ENCODE measurements at regions not wholly inside any gene's neighbourhood (a gene's known extent, or its start where the extent isn't known, plus 50 kb on each side); places are given as distances from the start of the nearest gene placed in this dataset.

- DNase-seq (ENCODE audit: insufficient read length, low spot score) = no peak
- TF ChIP-seq POU2F2 (IDR thresholded peaks at IDR 0.05; ENCODE audit: low read depth, low read length) = no peak
- TF ChIP-seq POLR2A (IDR thresholded peaks at IDR 0.05; ENCODE audit: low read depth, low read length) = no peak
- TF ChIP-seq PAX5 (IDR thresholded peaks at IDR 0.05; ENCODE audit: insufficient read depth, low read length, severe bottlenecking) = no peak
- TF ChIP-seq POLR2AphosphoS5 (IDR thresholded peaks at IDR 0.05; ENCODE audit: low read depth, low read length) = no peak
- no peak for TF ChIP-seq TAF1 (IDR thresholded peaks at IDR 0.05; ENCODE audit: low read depth, low read length)
- TF ChIP-seq SPI1 (IDR thresholded peaks at IDR 0.05; ENCODE audit: low read depth, low read length) = no peak
- FAIRE-seq = no peak
Observed at GRCh38 chr1:218867941-218868626, 305.6 kb upstream of the LYPLAL1 start.

DNA sequence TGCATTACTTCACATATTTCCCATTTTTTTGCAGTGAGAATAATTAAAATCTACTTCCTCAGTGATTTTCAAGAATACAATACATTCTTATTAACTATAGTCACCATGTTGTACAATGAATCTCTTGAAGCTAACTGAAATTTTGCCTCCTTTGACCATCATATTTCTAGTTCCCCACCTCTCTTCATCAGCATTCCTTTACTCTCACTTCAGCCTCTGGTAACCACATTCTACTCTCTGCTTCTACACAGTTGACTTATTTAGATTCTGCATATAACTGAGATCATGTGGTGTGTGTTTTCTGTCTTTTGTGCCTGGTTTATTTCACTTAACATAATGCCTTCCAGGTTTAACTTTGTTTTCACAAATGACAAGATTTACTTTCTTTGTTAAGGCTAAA, 304.4 kb upstream of the LYPLAL1 start:
- TF ChIP-seq PAX5 (IDR thresholded peaks at IDR 0.05; ENCODE audit: insufficient read depth, low read length, severe bottlenecking) (no peak), POU2F2 (IDR thresholded peaks at IDR 0.05; ENCODE audit: low read depth, low read length) (no peak), SPI1 (IDR thresholded peaks at IDR 0.05; ENCODE audit: low read depth, low read length) (no peak), POLR2AphosphoS5 (IDR thresholded peaks at IDR 0.05; ENCODE audit: low read depth, low read length) (no peak), POLR2A (IDR thresholded peaks at IDR 0.05; ENCODE audit: low read depth, low read length) (no peak), TAF1 (IDR thresholded peaks at IDR 0.05; ENCODE audit: low read depth, low read length) (no peak)
- no peak for FAIRE-seq
- DNase-seq (ENCODE audit: insufficient read length, low spot score) = no peak

DNA sequence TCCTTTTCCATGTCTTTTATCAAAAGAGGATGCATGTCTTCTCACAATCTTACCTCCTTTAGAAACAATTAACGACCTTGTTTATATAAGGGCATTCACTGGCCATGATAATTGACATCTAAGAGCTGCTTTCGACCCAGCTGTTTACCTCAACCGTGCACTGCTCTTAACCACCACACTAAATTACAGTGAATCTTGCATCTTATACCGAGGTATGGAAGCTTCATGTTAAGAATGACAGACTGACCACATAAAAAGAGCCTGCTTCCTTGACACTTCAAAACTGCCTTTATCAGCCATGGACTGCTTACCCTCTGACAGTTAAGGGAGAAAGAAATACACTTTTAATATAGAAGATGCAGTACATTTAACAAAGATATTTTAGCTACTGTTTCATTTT, 301.7 kb upstream of the LYPLAL1 start:
- no peak for DNase-seq (ENCODE audit: insufficient read length, low spot score)
- FAIRE-seq = no peak
- TF ChIP-seq POU2F2 (IDR thresholded peaks at IDR 0.05; ENCODE audit: low read depth, low read length) (no peak), PAX5 (IDR thresholded peaks at IDR 0.05; ENCODE audit: insufficient read depth, low read length, severe bottlenecking) (no peak), TAF1 (IDR thresholded peaks at IDR 0.05; ENCODE audit: low read depth, low read length) (no peak), POLR2AphosphoS5 (IDR thresholded peaks at IDR 0.05; ENCODE audit: low read depth, low read length) (no peak)

DNA sequence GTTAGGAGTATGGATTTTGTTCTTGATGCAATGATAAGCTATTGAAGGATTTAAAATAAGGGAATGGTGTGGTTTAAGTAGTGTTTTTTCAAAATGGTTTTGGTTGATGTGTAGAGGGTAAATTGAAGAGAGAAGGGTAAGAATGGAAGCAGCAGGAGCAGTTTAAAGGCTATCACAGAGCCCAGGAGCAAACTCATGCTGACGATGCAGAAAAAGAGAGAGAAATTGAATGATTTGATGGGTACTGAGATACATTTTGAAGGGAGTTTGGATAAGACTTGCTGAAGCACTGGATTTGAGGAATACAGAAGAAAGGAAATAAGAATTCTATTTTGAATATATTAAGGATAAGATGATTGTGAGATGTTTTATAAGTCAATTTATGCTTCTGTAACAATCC, 300.8 kb upstream of the LYPLAL1 start:
- no peak for FAIRE-seq
- no peak for DNase-seq (ENCODE audit: insufficient read length, low spot score)
- no peak for TF ChIP-seq POU2F2 (IDR thresholded peaks at IDR 0.05; ENCODE audit: low read depth, low read length)
- no peak for TF ChIP-seq POLR2A (IDR thresholded peaks at IDR 0.05; ENCODE audit: low read depth, low read length)
- no peak for TF ChIP-seq TAF1 (IDR thresholded peaks at IDR 0.05; ENCODE audit: low read depth, low read length)
- no peak for TF ChIP-seq SPI1 (IDR thresholded peaks at IDR 0.05; ENCODE audit: low read depth, low read length)
- no peak for TF ChIP-seq PAX5 (IDR thresholded peaks at IDR 0.05; ENCODE audit: insufficient read depth, low read length, severe bottlenecking)
- no peak for TF ChIP-seq POLR2AphosphoS5 (IDR thresholded peaks at IDR 0.05; ENCODE audit: low read depth, low read length)

GRCh38 chr1:218874313-218874712, 299.4 kb upstream of the LYPLAL1 start:
- FAIRE-seq (no peak), DNase-seq (ENCODE audit: insufficient read length, low spot score) (no peak)
- TF ChIP-seq TAF1 (IDR thresholded peaks at IDR 0.05; ENCODE audit: low read depth, low read length) (no peak), POLR2AphosphoS5 (IDR thresholded peaks at IDR 0.05; ENCODE audit: low read depth, low read length) (no peak), POLR2A (IDR thresholded peaks at IDR 0.05; ENCODE audit: low read depth, low read length) (no peak), POU2F2 (IDR thresholded peaks at IDR 0.05; ENCODE audit: low read depth, low read length) (no peak), SPI1 (IDR thresholded peaks at IDR 0.05; ENCODE audit: low read depth, low read length) (no peak), PAX5 (IDR thresholded peaks at IDR 0.05; ENCODE audit: insufficient read depth, low read length, severe bottlenecking) (no peak)

DNA sequence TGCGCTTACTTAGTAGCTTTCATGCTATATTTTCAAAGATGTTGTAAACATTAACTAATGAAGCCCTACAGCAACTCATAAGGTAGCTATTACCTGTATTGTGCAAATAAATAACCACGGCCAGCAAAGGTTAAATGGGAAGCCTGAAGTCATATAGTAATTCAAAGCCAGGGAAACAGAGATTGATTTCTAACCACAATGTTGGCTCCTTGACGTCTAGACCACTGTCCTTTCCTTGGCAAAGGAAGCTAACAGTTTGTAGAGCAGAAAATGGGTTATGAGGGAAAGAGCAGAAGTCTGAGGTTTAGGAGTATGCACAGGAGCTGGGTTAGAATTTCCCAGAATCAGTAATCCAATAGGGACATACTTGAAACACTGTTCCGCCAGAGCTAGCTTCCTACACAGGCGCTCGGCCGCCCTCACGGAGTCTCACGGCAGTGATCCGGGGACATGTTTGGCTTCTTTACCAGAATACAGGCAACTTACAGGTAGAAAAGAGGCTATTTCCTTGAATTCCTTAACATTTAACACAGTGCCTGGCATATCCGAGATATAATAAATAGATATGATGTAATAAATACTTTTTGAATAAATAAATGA, 298.8 kb upstream of the LYPLAL1 start:
- DNase-seq (ENCODE audit: insufficient read length, low spot score) (no peak), FAIRE-seq (no peak)
- TF ChIP-seq POU2F2 (IDR thresholded peaks at IDR 0.05; ENCODE audit: low read depth, low read length) (no peak), TAF1 (IDR thresholded peaks at IDR 0.05; ENCODE audit: low read depth, low read length) (no peak), POLR2A (IDR thresholded peaks at IDR 0.05; ENCODE audit: low read depth, low read length) (no peak), SPI1 (IDR thresholded peaks at IDR 0.05; ENCODE audit: low read depth, low read length) (no peak), POLR2AphosphoS5 (IDR thresholded peaks at IDR 0.05; ENCODE audit: low read depth, low read length) (no peak), PAX5 (IDR thresholded peaks at IDR 0.05; ENCODE audit: insufficient read depth, low read length, severe bottlenecking) (no peak)

DNA sequence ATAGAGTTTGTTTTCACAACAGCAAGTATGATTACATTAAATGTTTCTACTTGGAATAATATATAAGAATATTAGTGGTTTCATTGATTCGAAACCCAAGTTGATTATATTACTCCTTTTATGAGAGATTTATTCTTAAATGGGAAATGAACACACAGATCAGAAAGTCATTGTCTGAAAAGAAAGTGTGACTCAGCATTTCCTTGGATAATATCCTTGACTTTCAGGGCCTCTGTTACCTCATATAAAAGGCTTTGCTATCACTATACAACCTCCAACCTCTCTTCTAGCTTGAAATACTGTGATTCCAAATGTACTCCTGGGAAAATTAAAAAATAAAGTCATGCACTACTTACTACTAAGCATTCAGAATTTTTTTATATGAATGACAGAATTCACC, 295.3 kb upstream of the LYPLAL1 start:
- no peak for TF ChIP-seq POLR2AphosphoS5 (IDR thresholded peaks at IDR 0.05; ENCODE audit: low read depth, low read length)
- TF ChIP-seq POU2F2 (IDR thresholded peaks at IDR 0.05; ENCODE audit: low read depth, low read length) = no peak
- TF ChIP-seq POLR2A (IDR thresholded peaks at IDR 0.05; ENCODE audit: low read depth, low read length) = no peak
- TF ChIP-seq PAX5 (IDR thresholded peaks at IDR 0.05; ENCODE audit: insufficient read depth, low read length, severe bottlenecking) = no peak
- no peak for TF ChIP-seq TAF1 (IDR thresholded peaks at IDR 0.05; ENCODE audit: low read depth, low read length)
- no peak for TF ChIP-seq SPI1 (IDR thresholded peaks at IDR 0.05; ENCODE audit: low read depth, low read length)
- no peak for FAIRE-seq

GRCh38 chr1:218880484-218881060, 293.1 kb upstream of the LYPLAL1 start:
- no peak for DNase-seq (ENCODE audit: insufficient read length, low spot score)
- FAIRE-seq = no peak
- no peak for TF ChIP-seq POLR2AphosphoS5 (IDR thresholded peaks at IDR 0.05; ENCODE audit: low read depth, low read length)
- no peak for TF ChIP-seq SPI1 (IDR thresholded peaks at IDR 0.05; ENCODE audit: low read depth, low read length)
- no peak for TF ChIP-seq POLR2A (IDR thresholded peaks at IDR 0.05; ENCODE audit: low read depth, low read length)
- no peak for TF ChIP-seq POU2F2 (IDR thresholded peaks at IDR 0.05; ENCODE audit: low read depth, low read length)
- no peak for TF ChIP-seq TAF1 (IDR thresholded peaks at IDR 0.05; ENCODE audit: low read depth, low read length)
- TF ChIP-seq PAX5 (IDR thresholded peaks at IDR 0.05; ENCODE audit: insufficient read depth, low read length, severe bottlenecking) = no peak

More for the DNA sequence above, 295.3 kb upstream of the LYPLAL1 start:
- no peak for DNase-seq (ENCODE audit: insufficient read length, low spot score)

GRCh38 chr1:218882454-218882853, 291.2 kb upstream of the LYPLAL1 start:
- FAIRE-seq (no peak), DNase-seq (ENCODE audit: insufficient read length, low spot score) (no peak)
- TF ChIP-seq POLR2AphosphoS5 (IDR thresholded peaks at IDR 0.05; ENCODE audit: low read depth, low read length) (no peak), SPI1 (IDR thresholded peaks at IDR 0.05; ENCODE audit: low read depth, low read length) (no peak), POLR2A (IDR thresholded peaks at IDR 0.05; ENCODE audit: low read depth, low read length) (no peak), PAX5 (IDR thresholded peaks at IDR 0.05; ENCODE audit: insufficient read depth, low read length, severe bottlenecking) (no peak), TAF1 (IDR thresholded peaks at IDR 0.05; ENCODE audit: low read depth, low read length) (no peak), POU2F2 (IDR thresholded peaks at IDR 0.05; ENCODE audit: low read depth, low read length) (no peak)
